Sigmoid colon (tissue), 6 donors: ENCODE measurements at regions not wholly inside any gene's neighbourhood (a gene's known extent, or its start where the extent isn't known, plus 50 kb on each side); places are given as distances from the start of the nearest gene placed in this dataset.
"Not testable (repeated sequence)": the region's sequence is repeated elsewhere in the genome, so short reads cannot be mapped to it uniquely, and the experiment has no call there.

Source experiments
- DNase-seq: peaks from one replicate; pipeline ENCODE4 v3.0.0-alpha.2; 2019
- H3K27ac ChIP-seq, 4 donors: fragments of 200-600 bp; sonication (generic); one replicate each; pipeline ENCODE4 v1.5.1; 2016 to 2019; ENCODE audit warnings: mild to moderate bottlenecking in 1 of 4
- H3K27me3 ChIP-seq, 3 donors: fragments of 200-600 bp; sonication (generic); one replicate each; pipeline ENCODE4 v1.5.1; 2019; ENCODE audit warnings: mild to moderate bottlenecking in 1 of 3
- H3K36me3 ChIP-seq, 4 donors: fragments of 200-600 bp; sonication (generic); one replicate each; pipeline ENCODE4 v1.5.1; 2016 to 2019
- H3K4me1 ChIP-seq, 4 donors: fragments of 200-600 bp; sonication (generic); one replicate each; pipeline ENCODE4 v1.5.1; 2017 to 2019
- H3K4me3 ChIP-seq, 4 donors: fragments of 200-600 bp; sonication (generic); one replicate each; pipeline ENCODE4 v1.5.1; 2017 to 2019; ENCODE audit warnings: mild to moderate bottlenecking in 2 of 4, moderate library complexity in 1 of 4
- H3K9me3 ChIP-seq, 4 donors: fragments of 200-600 bp in 3 of 4; sonication (generic) in 3 of 4; one replicate each; pipeline versions ENCODE4 v1.5.1 to v1.6.1; 2013 to 2019
- EP300 ChIP-seq, 4 donors: sonication (generic); formaldehyde crosslinking; IDR thresholded peaks; one replicate each; pipeline ENCODE4 v1.6.1; 2017; ENCODE audit warnings: antibody characterized with exemption in 4 of 4
- POLR2A ChIP-seq, 2 donors: fragments of 450-650 bp; IDR thresholded peaks; one replicate each; pipeline ENCODE4 v1.6.1; 2016; ENCODE audit warnings: antibody characterized with exemption in 2 of 2, mild to moderate bottlenecking in 2 of 2, moderate library complexity in 2 of 2
- POLR2AphosphoS5 ChIP-seq, 4 donors: sonication (generic); formaldehyde crosslinking; IDR thresholded peaks; one replicate each; pipeline ENCODE4 v1.6.1; 2017; ENCODE audit warnings: antibody characterized with exemption in 4 of 4
- WGBS, 2 donors: extraction: QIAGEN DNeasy Blood & Tissue Kit; methylation state at CpG; one replicate each; pipeline ENCODE4 v1.1.7; 2013; 5-methylcytosine and 5-hydroxymethylcytosine counted together
- intact Hi-C: fragments of 100-400 bp; cut with DNase I; formaldehyde crosslinking; loops from one replicate; pipeline ENCODE4 v1.15.1; 2023
- TF ChIP-seq, protein P1 (sequence below), 4 experiments: fragments of 450-650 bp in 3 of 4; fragments of 200-600 bp in 1 of 4; IDR thresholded peaks; one replicate each; pipeline ENCODE4 v1.5.1; 2016 to 2019; ENCODE audit warnings: antibody characterized with exemption in 4 of 4, mild to moderate bottlenecking in 3 of 4, moderate library complexity in 2 of 4
- donor health status: healthy with polysubstance abuse.
- donor health status: healthy.

DNA sequence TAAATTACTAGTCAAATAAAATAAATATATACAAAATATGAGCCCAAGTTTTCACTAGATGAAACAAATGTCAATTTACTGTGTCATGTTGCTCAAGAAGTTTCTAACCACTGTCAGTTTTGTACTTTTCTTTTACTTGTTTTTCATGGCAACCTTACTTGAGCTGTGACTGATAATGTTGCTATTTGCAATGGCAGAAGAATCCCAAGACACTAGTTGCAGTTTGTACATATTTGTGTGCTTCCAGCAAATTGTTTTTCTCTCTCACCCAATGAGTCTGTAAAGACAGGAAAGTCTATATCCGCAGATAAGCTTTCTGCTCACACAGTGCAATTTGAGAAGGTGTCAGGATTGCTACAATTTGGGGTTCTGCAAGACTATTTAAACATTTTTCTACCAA, 338.6 kb upstream of the PCSK5 start:
- Histone ChIP-seq H3K4me3 (no peak overlapping the region), H3K4me1 (no peaks in the 10 kb centered on the region), H3K27me3 (no peaks in the 10 kb centered on the region), H3K9me3 (peaks cover 0 to 3% (median 0%) of the 10 kb centered on the region in 4 donors), H3K36me3 (no peaks in the 10 kb centered on the region), H3K27ac (no peak overlapping the region)
- no peak for DNase-seq
- WGBS, 2 donors, result 91 to 93% methylated on average over 1 of the region's 1 CpG
- TF ChIP-seq POLR2A (IDR thresholded peaks at IDR 0.05) (no peak), EP300 (IDR thresholded peaks at IDR 0.05) (no peak)
- TF ChIP-seq, protein P1, sequence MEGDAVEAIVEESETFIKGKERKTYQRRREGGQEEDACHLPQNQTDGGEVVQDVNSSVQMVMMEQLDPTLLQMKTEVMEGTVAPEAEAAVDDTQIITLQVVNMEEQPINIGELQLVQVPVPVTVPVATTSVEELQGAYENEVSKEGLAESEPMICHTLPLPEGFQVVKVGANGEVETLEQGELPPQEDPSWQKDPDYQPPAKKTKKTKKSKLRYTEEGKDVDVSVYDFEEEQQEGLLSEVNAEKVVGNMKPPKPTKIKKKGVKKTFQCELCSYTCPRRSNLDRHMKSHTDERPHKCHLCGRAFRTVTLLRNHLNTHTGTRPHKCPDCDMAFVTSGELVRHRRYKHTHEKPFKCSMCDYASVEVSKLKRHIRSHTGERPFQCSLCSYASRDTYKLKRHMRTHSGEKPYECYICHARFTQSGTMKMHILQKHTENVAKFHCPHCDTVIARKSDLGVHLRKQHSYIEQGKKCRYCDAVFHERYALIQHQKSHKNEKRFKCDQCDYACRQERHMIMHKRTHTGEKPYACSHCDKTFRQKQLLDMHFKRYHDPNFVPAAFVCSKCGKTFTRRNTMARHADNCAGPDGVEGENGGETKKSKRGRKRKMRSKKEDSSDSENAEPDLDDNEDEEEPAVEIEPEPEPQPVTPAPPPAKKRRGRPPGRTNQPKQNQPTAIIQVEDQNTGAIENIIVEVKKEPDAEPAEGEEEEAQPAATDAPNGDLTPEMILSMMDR (IDR thresholded peaks at IDR 0.05), result no peak
- intact Hi-C loops, result no loop called here

DNA sequence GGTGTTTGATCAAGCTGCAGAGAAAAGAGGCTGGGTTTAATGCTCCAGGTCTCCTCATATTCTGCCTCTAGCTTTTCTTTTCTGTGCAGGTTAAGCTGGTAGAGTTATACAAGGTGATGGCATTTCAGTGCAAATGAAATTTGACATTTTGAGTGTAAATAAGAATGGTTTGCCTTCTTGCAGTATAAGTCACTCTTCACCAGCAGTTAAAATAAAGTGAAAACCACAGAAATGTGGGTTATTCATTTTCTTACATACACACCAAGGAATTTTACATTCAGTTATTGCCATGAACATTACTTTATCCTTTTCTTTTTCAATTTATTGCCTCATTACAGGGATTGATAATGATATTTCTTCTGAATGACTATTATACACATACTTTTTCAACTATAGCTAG, 337.5 kb upstream of the PCSK5 start:
- Histone ChIP-seq H3K9me3 (peaks cover 0 to 3% (median 0%) of the 10 kb centered on the region in 4 donors), H3K4me3 (no peak overlapping the region), H3K4me1 (no peaks in the 10 kb centered on the region), H3K27ac (no peak overlapping the region), H3K36me3 (no peaks in the 10 kb centered on the region), H3K27me3 (no peaks in the 10 kb centered on the region)
- DNase-seq, result no peak
- intact Hi-C loops, result no loop called here
- TF ChIP-seq EP300 (IDR thresholded peaks at IDR 0.05) (no peak), POLR2AphosphoS5 (IDR thresholded peaks at IDR 0.05) (no peak), POLR2A (IDR thresholded peaks at IDR 0.05) (no peak)
- TF ChIP-seq, protein P1 (IDR thresholded peaks at IDR 0.05), result no peak

DNA sequence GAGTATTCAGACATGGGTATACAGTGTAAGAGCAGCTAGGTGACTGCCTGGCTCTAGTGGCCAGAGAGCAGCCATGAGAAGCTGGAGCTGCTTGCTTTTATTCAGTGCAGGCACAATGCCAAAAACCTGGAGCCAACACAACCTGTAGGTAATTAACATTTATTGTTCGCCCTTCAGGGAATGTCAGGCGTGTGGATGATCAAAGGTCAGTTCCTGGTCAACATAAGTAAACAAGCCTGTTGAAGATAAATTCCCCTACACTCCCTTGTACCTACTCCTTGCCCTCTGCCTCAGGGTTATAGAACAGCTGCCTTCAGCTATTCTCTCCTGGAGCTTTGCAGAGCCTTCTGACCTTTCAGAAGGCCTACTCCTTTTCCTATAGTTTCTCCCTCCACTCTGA, 323.7 kb upstream of the PCSK5 start:
- WGBS, 2 donors, result 20 to 64% methylated on average over 2 of the region's 2 CpGs
- DNase-seq, result not testable (repeated sequence)

DNA sequence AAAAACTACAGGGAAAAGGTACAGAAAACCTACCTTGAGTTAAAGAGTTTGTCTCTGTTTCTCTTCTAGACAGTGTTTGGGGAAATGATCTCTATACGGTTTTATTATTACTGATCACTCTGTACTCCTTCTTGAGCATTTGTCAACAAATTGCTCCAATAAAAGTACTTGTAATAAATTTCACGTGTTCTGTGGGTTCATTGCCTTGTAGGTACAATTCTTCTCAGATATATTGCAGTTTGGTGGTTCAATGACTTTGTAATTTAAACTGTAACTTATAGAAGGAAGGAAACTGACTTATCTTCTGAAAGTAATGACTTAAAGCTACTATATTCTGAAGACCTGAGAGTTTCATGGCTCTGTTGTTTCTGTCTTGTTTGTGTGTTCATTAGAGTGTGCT, 319.9 kb upstream of the PCSK5 start:
- Histone ChIP-seq H3K9me3 (peaks cover 0 to 4% (median 0%) of the 10 kb centered on the region in 4 donors), H3K36me3 (no peaks in the 10 kb centered on the region), H3K4me3 (no peak overlapping the region), H3K27ac (no peak overlapping the region), H3K4me1 (no peaks in the 10 kb centered on the region), H3K27me3 (no peaks in the 10 kb centered on the region)
- WGBS, 2 donors, result 6 to 43% methylated on average over 2 of the region's 2 CpGs
- intact Hi-C loops, result no loop called here
- DNase-seq, result no peak
- TF ChIP-seq POLR2AphosphoS5 (IDR thresholded peaks at IDR 0.05), result no peak

More for the DNA sequence above, 323.7 kb upstream of the PCSK5 start:
- H3K9me3 ChIP-seq, H3K4me3 ChIP-seq, H3K4me1 ChIP-seq, H3K27ac ChIP-seq, H3K27me3 ChIP-seq, H3K36me3 ChIP-seq, intact Hi-C loops: not testable (repeated sequence)

DNA sequence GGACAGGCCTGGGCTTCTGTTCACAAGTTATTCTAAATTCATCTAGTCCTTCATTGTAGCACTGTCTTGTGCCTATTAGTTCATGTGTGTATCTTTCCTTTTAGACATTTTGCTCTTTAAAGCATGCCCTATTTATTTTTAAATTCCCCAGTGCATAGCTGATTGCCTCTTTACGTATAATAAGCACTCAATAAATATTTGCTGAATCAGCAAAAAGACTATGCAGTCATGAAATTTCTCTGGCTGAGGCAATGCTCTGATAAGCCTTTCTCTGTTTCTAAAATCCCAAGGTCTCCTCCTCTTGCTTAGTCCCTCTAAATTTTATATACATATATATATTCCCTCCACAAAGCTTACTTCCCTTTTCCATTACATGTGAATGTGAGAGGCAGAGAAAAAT, 315.9 kb upstream of the PCSK5 start:
- intact Hi-C loops, result no loop called here
- no peaks in the 10 kb centered on the region for H3K36me3 ChIP-seq
- TF ChIP-seq, protein P1 (IDR thresholded peaks at IDR 0.05), result no peak
- TF ChIP-seq POLR2A (IDR thresholded peaks at IDR 0.05), result no peak
- TF ChIP-seq POLR2AphosphoS5 (IDR thresholded peaks at IDR 0.05), result no peak
- TF ChIP-seq EP300 (IDR thresholded peaks at IDR 0.05), result no peak
- H3K27ac ChIP-seq, result no peak overlapping the region
- no peak overlapping the region for H3K4me3 ChIP-seq
- no peaks in the 10 kb centered on the region for H3K27me3 ChIP-seq
- no peaks in the 10 kb centered on the region for H3K9me3 ChIP-seq
- no peaks in the 10 kb centered on the region for H3K4me1 ChIP-seq
- no peak for DNase-seq
- WGBS, 2 donors, result 88 to 99% methylated on average over 1 of the region's 1 CpG

DNA sequence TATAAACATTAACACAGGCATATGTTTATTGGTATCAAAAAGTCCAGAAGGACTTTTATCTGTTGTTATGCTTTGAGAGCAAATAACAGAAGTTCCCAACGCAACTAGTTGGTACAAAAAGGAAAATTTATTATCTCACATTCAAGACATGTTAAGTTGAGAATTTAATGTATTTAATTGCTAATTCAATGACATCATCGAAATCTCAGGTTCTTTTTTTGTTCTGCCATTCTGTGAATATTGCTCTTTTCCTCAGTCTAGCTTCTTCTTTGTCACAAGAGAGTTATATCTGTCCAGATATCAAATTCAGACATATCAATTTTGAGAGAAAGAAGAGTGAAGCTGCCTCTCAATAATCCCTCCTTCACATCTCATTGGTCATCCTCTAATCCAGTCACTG, 307.6 kb upstream of the PCSK5 start:
- no peaks in the 10 kb centered on the region for H3K36me3 ChIP-seq
- no peaks in the 10 kb centered on the region for H3K27me3 ChIP-seq
- DNase-seq, result no peak
- TF ChIP-seq POLR2A (IDR thresholded peaks at IDR 0.05) (no peak), POLR2AphosphoS5 (IDR thresholded peaks at IDR 0.05) (no peak), EP300 (IDR thresholded peaks at IDR 0.05) (no peak)
- TF ChIP-seq, protein P1 (IDR thresholded peaks at IDR 0.05), result no peak
- no peak overlapping the region for H3K4me3 ChIP-seq
- H3K4me1 ChIP-seq, result no peaks in the 10 kb centered on the region
- H3K9me3 ChIP-seq, result no peaks in the 10 kb centered on the region
- whole genome bisulfite sequencing, 2 donors, result 81 to 84% methylated on average over 2 of the region's 2 CpGs
- intact Hi-C loops, result no loop called here
- no peak overlapping the region for H3K27ac ChIP-seq
